Breast epithelium (tissue), 4 donors: ENCODE measurements at regions not wholly inside any gene's neighbourhood (a gene's known extent, or its start where the extent isn't known, plus 50 kb on each side); places are given as distances from the start of the nearest gene placed in this dataset.
"Not testable (repeated sequence)": the region's sequence is repeated elsewhere in the genome, so short reads cannot be mapped to it uniquely, and the experiment has no call there.

Experiments used
- DNase-seq, 2 donors: peaks; one replicate each; pipeline ENCODE4 v3.0.0-alpha.2; 2019; ENCODE audit warnings: low spot score in 2 of 2
- H3K27ac ChIP-seq, 2 donors: fragments of 200-600 bp; sonication (generic) in 1 of 2; one replicate each; pipeline ENCODE4 v1.5.1; 2016 to 2019; ENCODE audit warnings: mild to moderate bottlenecking in 1 of 2
- H3K27me3 ChIP-seq, 2 donors: fragments of 200-600 bp; sonication (generic) in 1 of 2; one replicate each; pipeline versions ENCODE4 v1.5.1 to v1.6.0; 2017 to 2019; ENCODE audit warnings: control low read depth in 1 of 2, mild to moderate bottlenecking in 1 of 2
- H3K36me3 ChIP-seq: fragments of 200-600 bp; one replicate; pipeline ENCODE4 v1.5.1; 2019
- H3K4me1 ChIP-seq, 2 donors: fragments of 200-600 bp; sonication (generic); one replicate each; pipeline ENCODE4 v1.5.1; 2016 to 2019; ENCODE audit warnings: control low read depth in 1 of 2
- H3K4me3 ChIP-seq, 3 donors: fragments of 200-600 bp; sonication (generic); 1 replicate in 2 of 3; 2 replicates in 1 of 3; pipeline ENCODE4 v1.5.1; 2016 to 2019; ENCODE audit warnings: mild to moderate bottlenecking in 3 of 3, moderate library complexity in 2 of 3
- H3K9me3 ChIP-seq, 2 donors: fragments of 200-600 bp; sonication (generic) in 1 of 2; one replicate each; pipeline ENCODE4 v1.5.1; 2016 to 2019; ENCODE audit warnings: control low read depth in 1 of 2
- CTCF ChIP-seq, 3 donors: fragments of 450-650 bp; IDR thresholded peaks; one replicate each; pipeline ENCODE4 v1.5.1; 2016 to 2017; ENCODE audit warnings: antibody characterized with exemption in 3 of 3, mild to moderate bottlenecking in 3 of 3, moderate library complexity in 3 of 3
- POLR2A ChIP-seq: fragments of 450-650 bp; IDR thresholded peaks from one replicate; pipeline ENCODE4 v1.6.1; 2016; ENCODE audit warnings: antibody characterized with exemption, mild to moderate bottlenecking, moderate library complexity
- POLR2AphosphoS5 ChIP-seq, 3 donors: sonication (generic); formaldehyde crosslinking; IDR thresholded peaks; one replicate each; pipeline ENCODE4 v1.6.1; 2017; ENCODE audit warnings: antibody characterized with exemption in 3 of 3
- intact Hi-C: fragments of 100-400 bp; cut with DNase I; formaldehyde crosslinking; loops from one replicate; pipeline ENCODE4 v1.15.1; 2023; ENCODE audit warnings: low total_unique reads

GRCh38 chr6:144462058-144462457 is 176.9 kb downstream of the UTRN start:
- Histone ChIP-seq H3K36me3 (no peaks in the 10 kb centered on the region), H3K4me1 (no peaks in the 10 kb centered on the region), H3K9me3 (no peaks in the 10 kb centered on the region), H3K27ac (no peak overlapping the region), H3K27me3 (no peaks in the 10 kb centered on the region), H3K4me3 (no peak overlapping the region)
- DNase-seq = no peak
- TF ChIP-seq POLR2A (no peak), POLR2AphosphoS5 (IDR thresholded peaks at IDR 0.05) (no peak), CTCF (IDR thresholded peaks at IDR 0.05) (no peak)
- intact Hi-C loops = no loop called here

GRCh38 chr6:144466716-144467115 is 181.6 kb downstream of the UTRN start:
- Histone ChIP-seq H3K36me3 (no peaks in the 10 kb centered on the region), H3K9me3 (no peaks in the 10 kb centered on the region), H3K27ac (no peak overlapping the region), H3K27me3 (no peaks in the 10 kb centered on the region), H3K4me3 (no peak overlapping the region), H3K4me1 (no peaks in the 10 kb centered on the region)
- DNase-seq = no peak
- TF ChIP-seq CTCF (IDR thresholded peaks at IDR 0.05) (no peak), POLR2AphosphoS5 (IDR thresholded peaks at IDR 0.05) (no peak), POLR2A (no peak)
- intact Hi-C loops = no loop called here

GRCh38 chr6:144467172-144467762 is 182.1 kb downstream of the UTRN start:
- H3K27me3 ChIP-seq = no peaks in the 10 kb centered on the region
- H3K36me3 ChIP-seq = no peaks in the 10 kb centered on the region
- H3K4me3 ChIP-seq = no peak overlapping the region
- TF ChIP-seq POLR2AphosphoS5 (IDR thresholded peaks at IDR 0.05) = no peak
- TF ChIP-seq POLR2A = no peak
- TF ChIP-seq CTCF (IDR thresholded peaks at IDR 0.05) = no peak
- no peak for DNase-seq
- no peaks in the 10 kb centered on the region for H3K4me1 ChIP-seq
- intact Hi-C loops = no loop called here
- no peaks in the 10 kb centered on the region for H3K9me3 ChIP-seq
- H3K27ac ChIP-seq = no peak overlapping the region

- H3K36me3 ChIP-seq = no peaks in the 10 kb centered on the region
- H3K9me3 ChIP-seq = no peaks in the 10 kb centered on the region
- intact Hi-C loops = no loop called here
- DNase-seq = no peak
- H3K4me3 ChIP-seq = no peak overlapping the region
- no peaks in the 10 kb centered on the region for H3K27me3 ChIP-seq
- no peak for TF ChIP-seq POLR2A
- TF ChIP-seq POLR2AphosphoS5 (IDR thresholded peaks at IDR 0.05) = no peak
- TF ChIP-seq CTCF (IDR thresholded peaks at IDR 0.05) = no peak
- H3K27ac ChIP-seq = no peak overlapping the region
- no peaks in the 10 kb centered on the region for H3K4me1 ChIP-seq
Measured at GRCh38 chr6:144467921-144468320, 182.8 kb downstream of the UTRN start.

- intact Hi-C loops = no loop called here
- no peaks in the 10 kb centered on the region for H3K9me3 ChIP-seq
- H3K36me3 ChIP-seq = no peaks in the 10 kb centered on the region
- TF ChIP-seq POLR2A = no peak
- TF ChIP-seq POLR2AphosphoS5 (IDR thresholded peaks at IDR 0.05) = no peak
- H3K27ac ChIP-seq = no peak overlapping the region
- no peak overlapping the region for H3K4me3 ChIP-seq
- no peak for DNase-seq
- H3K27me3 ChIP-seq = no peaks in the 10 kb centered on the region
- no peaks in the 10 kb centered on the region for H3K4me1 ChIP-seq
Measured at GRCh38 chr6:144468709-144469108, 183.6 kb downstream of the UTRN start.

GRCh38 chr6:144469144-144469575 is 184.0 kb downstream of the UTRN start:
- no peak for DNase-seq
- Histone ChIP-seq H3K4me3 (no peak overlapping the region), H3K27ac (no peak overlapping the region), H3K27me3 (no peaks in the 10 kb centered on the region), H3K4me1 (no peaks in the 10 kb centered on the region), H3K9me3 (no peaks in the 10 kb centered on the region), H3K36me3 (no peaks in the 10 kb centered on the region)
- no peak for TF ChIP-seq POLR2A
- no peak for TF ChIP-seq CTCF (IDR thresholded peaks at IDR 0.05)
- TF ChIP-seq POLR2AphosphoS5 (IDR thresholded peaks at IDR 0.05) = no peak
- intact Hi-C loops = no loop called here

- H3K27ac ChIP-seq, intact Hi-C loops, H3K9me3 ChIP-seq, H3K4me1 ChIP-seq, H3K4me3 ChIP-seq, H3K36me3 ChIP-seq, H3K27me3 ChIP-seq, DNase-seq: not testable (repeated sequence)
Measured at GRCh38 chr6:144470201-144470600, 185.1 kb downstream of the UTRN start.
